Activated CD4-positive, alpha-beta T cell treated with anti-CD3 and anti-CD28 coated beads, Interleukin-2, amount 10 ng/mL, durations not matched to agents 24 days and 14 days (primary cell): ENCODE measurements at regions not wholly inside any gene's neighbourhood (a gene's known extent, or its start where the extent isn't known, plus 50 kb on each side); places are given as distances from the start of the nearest gene placed in this dataset.

Source experiments
- DNase-seq: peaks from one replicate; pipeline ENCODE4 v3.0.0; 2022
- H3K27ac Mint-ChIP-seq: one replicate; pipeline ENCODE4 v1.8.0; 2022; ENCODE audit warnings: mild to moderate bottlenecking, mixed read lengths
- H3K27me3 Mint-ChIP-seq: one replicate; pipeline ENCODE4 v1.8.0; 2022; ENCODE audit warnings: mixed read lengths
- H3K36me3 Mint-ChIP-seq: one replicate; pipeline ENCODE4 v1.8.0; 2022; ENCODE audit warnings: low read depth, mild to moderate bottlenecking, mixed read lengths
- H3K4me1 Mint-ChIP-seq: one replicate; pipeline ENCODE4 v1.8.0; 2021; ENCODE audit warnings: mixed read lengths
- H3K4me3 Mint-ChIP-seq: one replicate; pipeline ENCODE4 v1.8.0; 2022; ENCODE audit warnings: mild to moderate bottlenecking, moderate library complexity, mixed read lengths
- H3K9me3 Mint-ChIP-seq: one replicate; pipeline ENCODE4 v1.8.0; 2021; ENCODE audit warnings: mixed read lengths
- intact Hi-C: fragments of 100-400 bp; cut with micrococcal nuclease; formaldehyde crosslinking; loops from one replicate; pipeline ENCODE4 v1.15.1; 2023

- H3K4me1 Mint-ChIP-seq, result no peaks in the 10 kb centered on the region
- intact Hi-C loops, result no loop called here
- no peaks in the 10 kb centered on the region for H3K36me3 Mint-ChIP-seq
- peak; percentile 38 for DNase-seq
- no peak overlapping the region for H3K4me3 Mint-ChIP-seq
- H3K9me3 Mint-ChIP-seq, result peaks cover 4% of the 10 kb centered on the region
- H3K27me3 Mint-ChIP-seq, result peaks cover 3% of the 10 kb centered on the region
- no peak overlapping the region for H3K27ac Mint-ChIP-seq
These were observed 309.4 kb upstream of the ZNF32 start for GRCh38 chr10:43958071-43958432.

GRCh38 chr10:43957267-43958070, 308.8 kb upstream of the ZNF32 start:
- Mint-ChIP-seq H3K4me3 (no peak overlapping the region), H3K27me3 (no peaks in the 10 kb centered on the region), H3K27ac (no peak overlapping the region), H3K4me1 (no peaks in the 10 kb centered on the region), H3K9me3 (peaks cover 7% of the 10 kb centered on the region), H3K36me3 (no peaks in the 10 kb centered on the region)
- intact Hi-C loops, result no loop called here
- DNase-seq, result peak; percentile 35

DNA sequence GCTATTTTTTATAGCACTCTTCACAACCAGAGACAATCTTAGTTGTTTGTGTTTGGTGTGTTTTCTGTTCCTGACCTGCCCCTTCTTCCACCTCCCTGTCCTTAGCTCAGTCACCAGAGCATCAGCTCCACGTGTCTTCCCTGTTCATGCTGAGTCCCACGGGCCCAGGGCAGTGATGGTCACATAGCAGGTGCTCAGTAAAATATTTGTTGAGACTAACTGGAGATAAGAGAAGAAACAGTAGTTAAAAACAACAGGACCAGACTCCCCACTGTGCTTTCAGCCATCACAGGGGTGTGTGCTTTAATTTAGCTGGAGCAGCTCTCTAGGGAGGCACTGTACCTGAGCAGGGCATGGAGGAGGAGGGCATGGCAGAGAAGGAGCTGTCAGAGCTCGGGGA, 307.3 kb upstream of the ZNF32 start:
- Mint-ChIP-seq H3K27ac (no peak overlapping the region), H3K4me3 (no peak overlapping the region), H3K4me1 (no peaks in the 10 kb centered on the region), H3K9me3 (peaks cover 7% of the 10 kb centered on the region), H3K27me3 (peaks cover 5% of the 10 kb centered on the region), H3K36me3 (no peaks in the 10 kb centered on the region)
- intact Hi-C loops, result no loop called here
- DNase-seq, result peak; percentile 18

DNA sequence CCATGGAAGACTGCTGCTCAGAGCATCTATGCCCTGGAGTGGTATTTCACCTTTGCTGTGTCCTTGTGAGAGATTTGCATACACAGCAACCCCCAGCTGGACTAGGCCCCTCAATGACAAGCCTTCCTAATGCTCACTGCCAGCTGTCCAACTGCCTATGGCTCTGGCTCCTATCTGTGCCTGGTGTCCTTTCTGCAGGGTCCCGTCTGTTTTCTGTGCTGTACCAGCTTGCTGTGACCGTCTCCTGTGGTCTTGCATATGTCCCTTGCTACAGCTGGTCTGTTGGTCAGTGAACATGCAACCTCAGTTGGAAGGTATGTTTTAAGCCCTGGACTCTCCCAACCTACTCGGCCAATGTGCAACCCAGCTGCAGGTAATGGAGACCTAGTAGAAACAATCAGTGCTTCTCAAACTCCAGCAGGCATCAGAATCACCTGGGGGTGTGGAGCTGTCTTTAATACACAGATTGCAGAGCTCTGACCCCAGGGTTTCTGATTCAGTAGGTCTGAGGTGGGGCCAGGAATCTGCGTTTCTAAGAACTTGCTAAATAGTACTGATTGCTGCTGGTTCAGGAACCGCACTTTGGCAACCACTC, 306.4 kb upstream of the ZNF32 start:
- Mint-ChIP-seq H3K9me3 (peaks cover 7% of the 10 kb centered on the region), H3K27ac (no peak overlapping the region), H3K27me3 (peaks cover 8% of the 10 kb centered on the region), H3K36me3 (no peaks in the 10 kb centered on the region), H3K4me1 (no peaks in the 10 kb centered on the region), H3K4me3 (no peak overlapping the region)
- peak; percentile 43 for DNase-seq
- intact Hi-C loops, result no loop called here

- Mint-ChIP-seq H3K27me3 (peaks cover 11% of the 10 kb centered on the region), H3K9me3 (peaks cover 7% of the 10 kb centered on the region), H3K4me1 (no peaks in the 10 kb centered on the region)
These were observed 305.0 kb upstream of the ZNF32 start for GRCh38 chr10:43953672-43954071.

GRCh38 chr10:43952760-43953159, 304.1 kb upstream of the ZNF32 start:
- peaks cover 7% of the 10 kb centered on the region for H3K9me3 Mint-ChIP-seq
- H3K27me3 Mint-ChIP-seq, result peaks cover 13% of the 10 kb centered on the region
- H3K4me3 Mint-ChIP-seq, result no peak overlapping the region
- peak; percentile 26 for DNase-seq
- H3K4me1 Mint-ChIP-seq, result no peaks in the 10 kb centered on the region
- intact Hi-C loops, result no loop called here
- H3K36me3 Mint-ChIP-seq, result no peaks in the 10 kb centered on the region
- H3K27ac Mint-ChIP-seq, result no peak overlapping the region

More at GRCh38 chr10:43953672-43954071, 305.0 kb upstream of the ZNF32 start:
- Mint-ChIP-seq H3K36me3 (no peaks in the 10 kb centered on the region), H3K4me3 (no peak overlapping the region), H3K27ac (no peak overlapping the region)
- intact Hi-C loops, result no loop called here
- DNase-seq, result no peak

DNA sequence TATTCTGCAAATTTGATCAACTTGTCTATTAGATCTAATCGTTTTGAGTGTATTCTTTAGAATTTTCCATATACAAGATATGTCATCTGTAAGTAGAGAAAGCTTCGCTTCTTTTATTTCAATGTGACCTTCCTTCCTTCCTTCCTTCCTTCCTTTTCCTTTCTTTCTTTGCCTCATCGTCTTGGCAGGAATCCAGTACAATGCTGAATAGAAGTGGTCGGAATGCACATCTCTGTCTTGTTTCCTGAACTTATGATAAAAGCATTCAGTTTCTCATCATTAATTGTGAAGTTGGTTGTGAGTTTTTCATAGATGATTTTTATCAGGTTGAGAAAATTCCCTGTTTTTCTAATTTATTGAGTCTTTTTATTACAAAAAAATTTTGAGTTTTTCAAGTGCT, 300.7 kb upstream of the ZNF32 start:
- Mint-ChIP-seq H3K36me3 (no peaks in the 10 kb centered on the region), H3K27ac (no peak overlapping the region), H3K9me3 (peaks cover 7% of the 10 kb centered on the region), H3K4me3 (no peak overlapping the region), H3K27me3 (peaks cover 15% of the 10 kb centered on the region), H3K4me1 (no peaks in the 10 kb centered on the region)
- intact Hi-C loops, result no loop called here
- no peak for DNase-seq

- Mint-ChIP-seq H3K27ac (no peak overlapping the region), H3K4me3 (no peak overlapping the region), H3K36me3 (no peaks in the 10 kb centered on the region), H3K27me3 (peaks cover 23% of the 10 kb centered on the region), H3K9me3 (no peaks in the 10 kb centered on the region), H3K4me1 (peaks cover 3% of the 10 kb centered on the region)
- intact Hi-C loops, result no loop called here
- no peak for DNase-seq
These were observed 297.8 kb upstream of the ZNF32 start for GRCh38 chr10:43946445-43946844.

GRCh38 chr10:43945908-43946307, 297.2 kb upstream of the ZNF32 start:
- no peak for DNase-seq
- Mint-ChIP-seq H3K27ac (no peak overlapping the region), H3K27me3 (peaks cover 20% of the 10 kb centered on the region), H3K4me1 (peaks cover 3% of the 10 kb centered on the region), H3K9me3 (no peaks in the 10 kb centered on the region), H3K4me3 (no peak overlapping the region), H3K36me3 (no peaks in the 10 kb centered on the region)
- intact Hi-C loops, result no loop called here

DNA sequence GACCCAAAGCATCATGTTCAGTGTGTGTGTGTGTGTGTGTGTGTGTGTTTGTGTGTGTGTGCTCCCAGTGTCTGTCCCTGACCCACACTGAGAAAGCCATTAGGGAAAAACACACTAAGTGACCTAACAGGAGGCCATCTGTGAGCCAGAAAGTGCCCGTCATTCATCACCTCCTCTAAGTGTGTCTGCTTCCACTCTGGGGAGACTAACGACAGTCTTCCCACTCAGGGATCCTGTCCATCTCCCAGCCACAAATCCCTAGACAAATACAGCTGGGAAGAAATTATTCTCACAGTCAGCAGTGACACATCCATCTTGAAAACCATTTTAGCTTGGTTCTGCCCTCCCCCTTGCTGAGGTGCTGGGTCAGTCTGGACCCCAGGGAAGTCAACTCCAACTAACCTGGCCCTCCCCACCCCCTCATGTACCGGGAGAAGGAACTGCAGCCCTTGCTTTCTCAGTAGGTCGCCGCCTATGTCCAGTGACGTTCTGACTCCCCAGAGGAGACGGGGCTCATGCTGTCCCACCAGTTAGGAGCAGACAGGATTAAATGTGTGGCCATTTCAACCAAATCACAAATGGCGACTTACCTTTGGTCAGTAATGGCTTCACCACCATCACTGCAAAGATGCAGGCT, 296.5 kb upstream of the ZNF32 start:
- peaks cover 18% of the 10 kb centered on the region for H3K27me3 Mint-ChIP-seq
- DNase-seq, result no peak
- peaks cover 3% of the 10 kb centered on the region for H3K4me1 Mint-ChIP-seq
- no peaks in the 10 kb centered on the region for H3K9me3 Mint-ChIP-seq
- H3K36me3 Mint-ChIP-seq, result no peaks in the 10 kb centered on the region
- no peak overlapping the region for H3K4me3 Mint-ChIP-seq
- no peak overlapping the region for H3K27ac Mint-ChIP-seq
- intact Hi-C loops, result no loop called here

GRCh38 chr10:43944381-43945093, 295.9 kb upstream of the ZNF32 start:
- intact Hi-C loops, result no loop called here
- H3K4me3 Mint-ChIP-seq, result no peak overlapping the region
- peaks cover 16% of the 10 kb centered on the region for H3K27me3 Mint-ChIP-seq
- no peak overlapping the region for H3K27ac Mint-ChIP-seq
- peaks cover 6% of the 10 kb centered on the region for H3K4me1 Mint-ChIP-seq
- no peaks in the 10 kb centered on the region for H3K9me3 Mint-ChIP-seq
- no peak for DNase-seq
- H3K36me3 Mint-ChIP-seq, result no peaks in the 10 kb centered on the region

DNA sequence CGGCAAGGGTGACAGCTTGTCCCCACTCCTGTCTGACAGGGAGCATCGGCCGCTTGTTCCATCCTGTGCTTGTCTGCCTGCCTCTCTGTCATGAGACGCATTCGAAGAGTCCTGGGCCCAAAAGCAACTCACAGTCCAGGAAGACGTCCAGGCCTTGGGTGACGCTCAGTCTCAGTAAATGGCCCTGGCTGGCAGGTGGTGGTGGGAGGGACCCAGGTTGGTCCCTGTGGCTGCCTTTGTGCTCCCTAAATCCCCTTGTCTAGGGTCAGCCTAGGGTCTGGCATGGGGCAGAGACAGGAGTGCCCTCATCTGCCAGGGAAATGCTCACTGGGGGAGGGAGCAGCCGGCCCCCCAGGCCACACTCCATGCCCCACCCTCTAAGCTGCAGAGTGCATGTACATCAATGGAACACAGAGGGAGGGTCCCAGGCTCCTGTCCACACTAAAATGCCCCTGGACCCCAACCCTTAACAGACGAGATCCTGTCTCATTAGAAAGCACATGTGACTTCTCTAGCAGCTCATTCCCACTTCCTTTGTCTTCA, 295.2 kb upstream of the ZNF32 start:
- peaks cover 6% of the 10 kb centered on the region for H3K4me1 Mint-ChIP-seq
- intact Hi-C loops, result no loop called here
- no peak for DNase-seq
- no peaks in the 10 kb centered on the region for H3K9me3 Mint-ChIP-seq
- no peak overlapping the region for H3K27ac Mint-ChIP-seq
- no peaks in the 10 kb centered on the region for H3K36me3 Mint-ChIP-seq
- H3K27me3 Mint-ChIP-seq, result peaks cover 16% of the 10 kb centered on the region
- no peak overlapping the region for H3K4me3 Mint-ChIP-seq

DNA sequence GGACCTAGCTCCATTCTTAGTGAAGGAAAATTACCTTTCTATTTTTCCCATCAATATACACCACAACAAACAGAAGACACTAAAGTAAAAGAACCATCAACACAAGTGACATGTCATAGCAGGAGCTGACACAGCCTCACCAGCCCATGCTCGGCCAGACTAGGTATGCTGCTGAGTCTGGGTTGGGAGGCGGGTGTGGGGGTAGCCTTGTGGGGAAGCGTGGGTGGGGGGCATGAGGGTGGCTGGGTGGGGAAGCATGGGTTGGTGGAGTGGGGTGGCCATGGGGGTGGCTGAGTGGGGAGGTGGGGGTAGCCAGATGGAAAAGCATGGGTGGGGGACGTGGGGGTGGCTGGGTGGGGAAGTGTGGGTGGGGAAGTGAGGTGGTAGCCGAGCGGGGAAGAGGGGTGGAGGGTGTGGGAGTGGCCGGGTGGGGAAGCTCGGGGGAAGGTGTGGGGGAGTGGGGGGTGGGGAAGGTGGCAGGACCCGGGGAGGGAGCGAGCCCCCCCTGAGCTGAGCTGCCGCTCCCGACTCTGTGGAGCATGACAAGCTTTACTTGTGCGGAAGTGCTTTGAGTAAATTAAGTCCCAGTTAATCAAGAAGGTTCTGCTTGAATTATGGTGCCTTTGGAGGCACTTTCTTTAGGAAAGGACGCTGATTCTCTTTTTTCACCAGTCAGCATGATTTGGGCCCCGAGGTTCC, 294.6 kb upstream of the ZNF32 start:
- intact Hi-C loops, result no loop called here
- DNase-seq, result no peak
- H3K36me3 Mint-ChIP-seq, result no peaks in the 10 kb centered on the region
- H3K27me3 Mint-ChIP-seq, result peaks cover 12% of the 10 kb centered on the region
- H3K4me1 Mint-ChIP-seq, result peaks cover 6% of the 10 kb centered on the region
- no peaks in the 10 kb centered on the region for H3K9me3 Mint-ChIP-seq
- no peak overlapping the region for H3K4me3 Mint-ChIP-seq
- H3K27ac Mint-ChIP-seq, result no peak overlapping the region
